ENCODE measurements at regions not wholly inside any gene's neighbourhood (a gene's known extent, or its start where the extent isn't known, plus 50 kb on each side); places are given as distances from the start of the nearest gene placed in this dataset.

DNA sequence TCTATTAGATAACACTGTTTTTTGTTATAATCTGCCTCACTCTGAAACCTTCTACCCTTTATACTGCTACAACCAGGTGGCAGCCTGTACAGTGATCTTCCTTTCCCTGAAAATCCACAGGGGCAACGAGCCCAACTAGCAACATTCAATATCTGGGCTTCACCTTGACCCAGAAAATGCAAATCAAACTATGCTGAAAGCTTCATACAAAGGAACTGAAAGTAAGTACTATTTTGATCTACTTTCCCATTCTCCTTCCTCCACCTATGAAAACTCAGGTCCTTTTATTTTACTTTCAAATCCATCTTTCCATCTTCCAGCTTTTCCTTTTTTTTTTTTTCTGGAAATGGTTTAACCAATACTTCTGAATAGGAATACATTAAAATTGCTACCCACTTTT, 175.8 kb upstream of the CCDC150 start:
- H3K9me3 ChIP-seq (ENCODE audit: control insufficient read depth, insufficient read depth, low read length) = no peaks in the 10 kb centered on the region
- H3K4me3 ChIP-seq (ENCODE audit: low read length) = no peak overlapping the region
- 50% methylated on average over 1 of the region's 1 CpG for WGBS (ENCODE audit: insufficient coverage)
- intact Hi-C loops (cut with micrococcal nuclease) = no loop called here
- Mint-ChIP-seq H3K27ac (no peak overlapping the region), H3K4me1 (peaks cover 7 to 13% of the 10 kb centered on the region in 2 donors), H3K4me3 (no peak overlapping the region), H3K27me3 (ENCODE audit: low read depth in 2 of 2) (peaks cover 28 to 33% of the 10 kb centered on the region in 2 donors), H3K9me3 (no peaks in the 10 kb centered on the region), H3K36me3 (no peaks in the 10 kb centered on the region)
- TF ChIP-seq, protein P1, sequence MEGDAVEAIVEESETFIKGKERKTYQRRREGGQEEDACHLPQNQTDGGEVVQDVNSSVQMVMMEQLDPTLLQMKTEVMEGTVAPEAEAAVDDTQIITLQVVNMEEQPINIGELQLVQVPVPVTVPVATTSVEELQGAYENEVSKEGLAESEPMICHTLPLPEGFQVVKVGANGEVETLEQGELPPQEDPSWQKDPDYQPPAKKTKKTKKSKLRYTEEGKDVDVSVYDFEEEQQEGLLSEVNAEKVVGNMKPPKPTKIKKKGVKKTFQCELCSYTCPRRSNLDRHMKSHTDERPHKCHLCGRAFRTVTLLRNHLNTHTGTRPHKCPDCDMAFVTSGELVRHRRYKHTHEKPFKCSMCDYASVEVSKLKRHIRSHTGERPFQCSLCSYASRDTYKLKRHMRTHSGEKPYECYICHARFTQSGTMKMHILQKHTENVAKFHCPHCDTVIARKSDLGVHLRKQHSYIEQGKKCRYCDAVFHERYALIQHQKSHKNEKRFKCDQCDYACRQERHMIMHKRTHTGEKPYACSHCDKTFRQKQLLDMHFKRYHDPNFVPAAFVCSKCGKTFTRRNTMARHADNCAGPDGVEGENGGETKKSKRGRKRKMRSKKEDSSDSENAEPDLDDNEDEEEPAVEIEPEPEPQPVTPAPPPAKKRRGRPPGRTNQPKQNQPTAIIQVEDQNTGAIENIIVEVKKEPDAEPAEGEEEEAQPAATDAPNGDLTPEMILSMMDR (IDR thresholded peaks at IDR 0.05) = no peak
- ATAC-seq (no peak), DNase-seq (no peak)
- no peaks in the 10 kb centered on the region for H3K36me3 ChIP-seq (ENCODE audit: control insufficient read depth, insufficient read depth, low read length)
- H3K27me3 ChIP-seq (ENCODE audit: control insufficient read depth, insufficient read depth, low read length) = peaks cover 15% of the 10 kb centered on the region
- peaks cover 6% of the 10 kb centered on the region for H3K4me1 ChIP-seq (ENCODE audit: control insufficient read depth, insufficient read depth, low read length)
- H3K27ac ChIP-seq (ENCODE audit: low read length) = no peak overlapping the region

DNA sequence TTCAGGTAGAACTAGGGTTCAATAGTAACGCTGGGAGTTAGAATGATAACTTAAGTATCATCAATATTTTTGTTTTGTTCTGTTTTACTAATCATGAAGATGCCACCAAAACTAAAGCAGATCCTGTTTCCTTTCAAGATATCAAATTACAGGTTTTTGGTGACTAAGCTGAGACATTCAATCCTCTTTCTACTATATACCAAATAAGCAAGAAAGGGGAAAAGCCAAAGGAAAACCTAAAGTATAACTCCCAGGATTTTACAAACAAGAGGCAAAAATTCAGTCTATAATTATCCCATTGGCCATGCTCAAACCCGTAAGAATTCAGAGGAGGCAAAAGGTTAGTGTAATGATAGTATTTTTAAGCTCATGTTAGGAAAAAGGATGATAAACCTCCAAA, 175.2 kb upstream of the CCDC150 start:
- DNase-seq (no peak), ATAC-seq (no peak)
- peaks cover 5% of the 10 kb centered on the region for H3K4me1 ChIP-seq (ENCODE audit: control insufficient read depth, insufficient read depth, low read length)
- TF ChIP-seq, protein P1 (IDR thresholded peaks at IDR 0.05) = no peak
- Mint-ChIP-seq H3K27ac (no peak overlapping the region), H3K4me1 (peaks cover 7 to 8% of the 10 kb centered on the region in 2 donors), H3K27me3 (ENCODE audit: low read depth in 2 of 2) (peaks cover 26 to 29% of the 10 kb centered on the region in 2 donors), H3K4me3 (no peak overlapping the region), H3K9me3 (no peaks in the 10 kb centered on the region), H3K36me3 (no peaks in the 10 kb centered on the region)
- no peaks in the 10 kb centered on the region for H3K36me3 ChIP-seq (ENCODE audit: control insufficient read depth, insufficient read depth, low read length)
- H3K27me3 ChIP-seq (ENCODE audit: control insufficient read depth, insufficient read depth, low read length) = peaks cover 9% of the 10 kb centered on the region
- WGBS (ENCODE audit: insufficient coverage) = 100% methylated on average over 1 of the region's 2 CpGs
- H3K4me3 ChIP-seq (ENCODE audit: low read length) = no peak overlapping the region
- no peaks in the 10 kb centered on the region for H3K9me3 ChIP-seq (ENCODE audit: control insufficient read depth, insufficient read depth, low read length)
- H3K27ac ChIP-seq (ENCODE audit: low read length) = no peak overlapping the region
- intact Hi-C loops (cut with micrococcal nuclease) = no loop called here

DNA sequence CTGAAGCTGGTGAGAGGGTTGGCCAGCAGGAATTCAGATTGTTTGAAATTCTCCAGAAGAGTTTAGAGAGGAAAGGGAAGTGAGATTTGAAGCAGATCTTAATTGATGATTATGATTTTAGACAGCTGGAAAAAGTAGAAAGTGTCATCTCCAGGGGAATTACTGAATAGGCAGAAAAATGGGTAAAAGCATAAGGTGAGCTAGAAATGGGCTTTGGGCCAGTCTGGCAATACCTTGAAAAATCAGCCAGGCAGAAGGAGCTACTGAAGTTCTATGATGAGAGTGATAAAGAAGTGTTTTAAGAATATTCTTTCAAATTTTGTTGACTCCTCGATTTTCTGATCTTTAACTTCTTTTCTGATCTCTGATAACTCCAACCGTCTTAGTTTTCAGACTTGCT, 172.9 kb upstream of the CCDC150 start:
- peaks cover 14 to 15% of the 10 kb centered on the region in 2 donors for H3K27me3 Mint-ChIP-seq (ENCODE audit: low read depth in 2 of 2)
- Histone ChIP-seq H3K4me1 (ENCODE audit: control insufficient read depth, insufficient read depth, low read length) (no peaks in the 10 kb centered on the region), H3K4me3 (ENCODE audit: low read length) (no peak overlapping the region), H3K27ac (ENCODE audit: low read length) (no peak overlapping the region), H3K36me3 (ENCODE audit: control insufficient read depth, insufficient read depth, low read length) (no peaks in the 10 kb centered on the region), H3K9me3 (ENCODE audit: control insufficient read depth, insufficient read depth, low read length) (no peaks in the 10 kb centered on the region), H3K27me3 (ENCODE audit: control insufficient read depth, insufficient read depth, low read length) (peaks cover 3% of the 10 kb centered on the region)
- H3K36me3 Mint-ChIP-seq = no peaks in the 10 kb centered on the region
- TF ChIP-seq, protein P1 (IDR thresholded peaks at IDR 0.05) = no peak
- H3K4me1 Mint-ChIP-seq = no peaks in the 10 kb centered on the region
- no peak overlapping the region for H3K4me3 Mint-ChIP-seq
- intact Hi-C loops (cut with micrococcal nuclease) = no loop called here
- DNase-seq = no peak
- H3K9me3 Mint-ChIP-seq = no peaks in the 10 kb centered on the region
- 91% methylated on average over 2 of the region's 2 CpGs for WGBS (ENCODE audit: insufficient coverage)
- no peak for ATAC-seq
- H3K27ac Mint-ChIP-seq = no peak overlapping the region

DNA sequence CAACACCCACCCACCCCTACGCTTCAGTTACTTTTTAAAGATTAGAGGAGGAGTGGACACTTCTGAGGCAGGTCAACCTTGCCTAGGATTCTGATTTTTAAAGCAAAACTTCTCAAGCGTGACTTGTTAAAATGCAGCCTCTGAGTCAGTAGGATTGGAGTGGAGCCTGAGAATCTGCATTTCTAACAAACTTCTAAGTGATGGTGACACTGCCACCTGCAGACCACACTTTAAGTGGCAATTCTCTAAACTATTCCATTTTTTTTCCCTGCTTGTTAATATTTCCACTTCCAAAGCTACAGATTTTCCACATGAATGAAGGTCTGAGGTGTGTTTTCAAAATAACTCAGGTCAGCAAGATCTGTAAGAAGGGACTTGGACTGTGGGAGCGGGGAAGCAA, 171.1 kb upstream of the CCDC150 start:
- Histone ChIP-seq H3K4me1 (ENCODE audit: control insufficient read depth, insufficient read depth, low read length) (no peaks in the 10 kb centered on the region), H3K27me3 (ENCODE audit: control insufficient read depth, insufficient read depth, low read length) (peaks cover 3% of the 10 kb centered on the region), H3K4me3 (ENCODE audit: low read length) (no peak overlapping the region), H3K27ac (ENCODE audit: low read length) (no peak overlapping the region), H3K36me3 (ENCODE audit: control insufficient read depth, insufficient read depth, low read length) (no peaks in the 10 kb centered on the region), H3K9me3 (ENCODE audit: control insufficient read depth, insufficient read depth, low read length) (no peaks in the 10 kb centered on the region)
- DNase-seq = no peak
- TF ChIP-seq, protein P1 (IDR thresholded peaks at IDR 0.05) = no peak
- intact Hi-C loops (cut with micrococcal nuclease) = no loop called here
- no peak for ATAC-seq
- Mint-ChIP-seq H3K27ac (no peak overlapping the region), H3K9me3 (no peaks in the 10 kb centered on the region), H3K36me3 (no peaks in the 10 kb centered on the region), H3K4me1 (no peaks in the 10 kb centered on the region), H3K4me3 (no peak overlapping the region), H3K27me3 (ENCODE audit: low read depth in 2 of 2) (peaks cover 12 to 16% of the 10 kb centered on the region in 2 donors)
- 87% methylated on average over 2 of the region's 3 CpGs for WGBS (ENCODE audit: insufficient coverage)
